B cell (primary cell): ENCODE measurements at regions not wholly inside any gene's neighbourhood (a gene's known extent, or its start where the extent isn't known, plus 50 kb on each side); places are given as distances from the start of the nearest gene placed in this dataset.

Experiments
- CTCF ChIP-seq: fragments of 200-600 bp; IDR thresholded peaks from one replicate; pipeline ENCODE4 v1.8.0; 2022; ENCODE audit warnings: antibody characterized with exemption, mild to moderate bottlenecking
- EZH2 ChIP-seq: IDR thresholded peaks from 2 replicates; pipeline ENCODE4 v1.6.1; 2012; ENCODE audit warnings: borderline replicate concordance, low read depth, mild to moderate bottlenecking, moderate library complexity, low read length; ENCODE audit not compliant: insufficient read depth, poor library complexity, severe bottlenecking

GRCh38 chr1:199243423-199244061, 604.7 kb downstream of the PTPRC start:
- TF ChIP-seq CTCF (peak; percentile 81), EZH2 (no peak)
